PFSK-1 (cell line): ENCODE measurements at regions not wholly inside any gene's neighbourhood (a gene's known extent, or its start where the extent isn't known, plus 50 kb on each side); places are given as distances from the start of the nearest gene placed in this dataset.

Experiments used
- FOXP2 ChIP-seq: optimal IDR thresholded peaks from 2 replicates; pipeline ENCODE3; 2011; ENCODE audit warnings: borderline replicate concordance, control low read depth, inconsistent platforms; ENCODE audit not compliant: insufficient read depth; ENCODE audit errors: extremely low read length, extremely low read depth
- POLR2AphosphoS5 ChIP-seq: IDR thresholded peaks from 2 replicates; pipeline ENCODE4 v1.6.1; 2012; ENCODE audit warnings: low read depth, mild to moderate bottlenecking, control low read depth, low read length, moderate library complexity
- SIN3A ChIP-seq: IDR thresholded peaks from 2 replicates; pipeline ENCODE4 v1.6.1; 2012; ENCODE audit warnings: mild to moderate bottlenecking, low read length, moderate library complexity, borderline replicate concordance; ENCODE audit not compliant: insufficient read depth
- TAF1 ChIP-seq: IDR thresholded peaks from 2 replicates; pipeline ENCODE4 v1.6.1; 2012; ENCODE audit warnings: low read length, control low read depth, borderline replicate concordance; ENCODE audit not compliant: insufficient read depth
- TF ChIP-seq, protein P1 (sequence below), 2 experiments: IDR thresholded peaks; 2 replicates each; pipeline versions ENCODE4 v1.6.1 to v1.8.0; 2011 to 2012; ENCODE audit warnings: low read depth in 2 of 2, low read length in 2 of 2, control low read depth in 1 of 2, inconsistent platforms in 1 of 2, mild to moderate bottlenecking in 1 of 2, moderate library complexity in 1 of 2; ENCODE audit not compliant: insufficient read depth in 1 of 2

DNA sequence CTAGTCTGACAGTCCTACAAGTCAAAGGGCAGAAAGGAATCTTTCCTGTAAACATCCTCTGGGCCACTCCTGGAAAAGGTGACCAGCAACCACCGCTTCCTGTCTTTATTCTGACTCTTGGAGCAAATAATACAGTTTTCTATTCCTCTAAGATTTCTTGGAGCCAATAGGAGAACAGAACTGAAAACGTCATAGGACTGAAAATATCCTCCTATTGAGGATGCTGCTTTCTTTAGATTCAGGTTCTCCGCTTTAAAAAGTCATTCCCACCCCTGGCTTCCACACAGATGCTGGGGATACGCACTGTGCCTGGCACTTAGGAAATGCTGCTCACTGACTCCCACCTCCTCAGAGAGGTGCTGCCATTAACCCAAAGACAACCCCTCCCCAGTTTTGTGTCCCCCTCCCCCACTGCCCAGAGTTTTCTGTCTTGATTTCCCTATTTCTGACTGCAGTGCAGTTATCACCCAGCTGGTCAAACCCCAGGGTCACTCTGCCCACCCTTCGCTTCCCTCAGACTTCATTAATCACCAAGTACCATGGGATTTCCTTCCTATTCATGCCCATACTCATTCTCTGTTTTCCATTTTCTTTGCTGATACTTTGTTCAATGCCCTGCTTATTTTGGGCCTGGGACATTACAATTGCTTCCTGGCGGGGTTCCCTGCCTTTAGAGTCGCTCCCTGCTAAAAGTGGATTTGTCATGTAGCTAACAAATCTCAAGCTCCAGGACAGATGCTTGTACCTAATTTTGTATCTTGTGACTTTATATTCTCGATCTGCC lies 82.1 kb upstream of the ARHGAP29 start:
- TF ChIP-seq SIN3A (no peak), TAF1 (no peak), FOXP2 (no peak)
- TF ChIP-seq, protein P1, sequence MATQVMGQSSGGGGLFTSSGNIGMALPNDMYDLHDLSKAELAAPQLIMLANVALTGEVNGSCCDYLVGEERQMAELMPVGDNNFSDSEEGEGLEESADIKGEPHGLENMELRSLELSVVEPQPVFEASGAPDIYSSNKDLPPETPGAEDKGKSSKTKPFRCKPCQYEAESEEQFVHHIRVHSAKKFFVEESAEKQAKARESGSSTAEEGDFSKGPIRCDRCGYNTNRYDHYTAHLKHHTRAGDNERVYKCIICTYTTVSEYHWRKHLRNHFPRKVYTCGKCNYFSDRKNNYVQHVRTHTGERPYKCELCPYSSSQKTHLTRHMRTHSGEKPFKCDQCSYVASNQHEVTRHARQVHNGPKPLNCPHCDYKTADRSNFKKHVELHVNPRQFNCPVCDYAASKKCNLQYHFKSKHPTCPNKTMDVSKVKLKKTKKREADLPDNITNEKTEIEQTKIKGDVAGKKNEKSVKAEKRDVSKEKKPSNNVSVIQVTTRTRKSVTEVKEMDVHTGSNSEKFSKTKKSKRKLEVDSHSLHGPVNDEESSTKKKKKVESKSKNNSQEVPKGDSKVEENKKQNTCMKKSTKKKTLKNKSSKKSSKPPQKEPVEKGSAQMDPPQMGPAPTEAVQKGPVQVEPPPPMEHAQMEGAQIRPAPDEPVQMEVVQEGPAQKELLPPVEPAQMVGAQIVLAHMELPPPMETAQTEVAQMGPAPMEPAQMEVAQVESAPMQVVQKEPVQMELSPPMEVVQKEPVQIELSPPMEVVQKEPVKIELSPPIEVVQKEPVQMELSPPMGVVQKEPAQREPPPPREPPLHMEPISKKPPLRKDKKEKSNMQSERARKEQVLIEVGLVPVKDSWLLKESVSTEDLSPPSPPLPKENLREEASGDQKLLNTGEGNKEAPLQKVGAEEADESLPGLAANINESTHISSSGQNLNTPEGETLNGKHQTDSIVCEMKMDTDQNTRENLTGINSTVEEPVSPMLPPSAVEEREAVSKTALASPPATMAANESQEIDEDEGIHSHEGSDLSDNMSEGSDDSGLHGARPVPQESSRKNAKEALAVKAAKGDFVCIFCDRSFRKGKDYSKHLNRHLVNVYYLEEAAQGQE (IDR thresholded peaks at IDR 0.05; ENCODE audit: insufficient read depth in 1 of 2, low read depth in 2 of 2, low read length in 2 of 2) = no peak

DNA sequence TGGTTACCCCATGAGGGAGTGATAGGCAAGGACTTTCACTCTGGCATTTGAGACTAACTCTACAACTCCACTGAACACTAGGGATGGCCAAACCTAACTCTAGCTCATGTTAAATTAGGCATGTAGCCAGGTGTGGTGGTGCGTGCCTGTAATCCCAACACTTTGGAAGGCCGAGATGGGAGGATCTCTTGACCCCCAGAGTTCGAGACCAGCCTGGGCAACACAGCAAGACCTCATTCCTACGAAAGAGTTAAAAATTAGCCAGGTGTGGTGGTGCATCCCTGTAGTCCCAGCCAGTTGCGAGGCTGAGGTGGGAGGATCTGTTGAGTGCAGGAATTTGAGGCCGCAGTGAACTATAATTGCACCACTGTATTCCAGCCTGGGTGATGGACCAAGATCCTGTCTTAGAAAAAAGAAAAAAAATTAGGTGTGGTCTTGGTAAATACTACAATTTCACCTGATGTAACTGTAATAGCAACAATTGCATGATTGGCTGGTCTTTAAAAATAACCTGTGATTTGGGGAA lies 81.2 kb upstream of the ARHGAP29 start:
- TF ChIP-seq POLR2AphosphoS5 (no peak), SIN3A (no peak), FOXP2 (no peak), TAF1 (no peak)
- TF ChIP-seq, protein P1 (IDR thresholded peaks at IDR 0.05; ENCODE audit: insufficient read depth in 1 of 2, low read depth in 2 of 2, low read length in 2 of 2) = no peak

- TF ChIP-seq TAF1 (no peak), POLR2AphosphoS5 (no peak), FOXP2 (no peak), SIN3A (no peak)
- TF ChIP-seq, protein P1 (IDR thresholded peaks at IDR 0.05; ENCODE audit: insufficient read depth in 1 of 2, low read depth in 2 of 2, low read length in 2 of 2) = no peak
These were observed 80.4 kb upstream of the ARHGAP29 start for GRCh38 chr1:94317790-94318188.

DNA sequence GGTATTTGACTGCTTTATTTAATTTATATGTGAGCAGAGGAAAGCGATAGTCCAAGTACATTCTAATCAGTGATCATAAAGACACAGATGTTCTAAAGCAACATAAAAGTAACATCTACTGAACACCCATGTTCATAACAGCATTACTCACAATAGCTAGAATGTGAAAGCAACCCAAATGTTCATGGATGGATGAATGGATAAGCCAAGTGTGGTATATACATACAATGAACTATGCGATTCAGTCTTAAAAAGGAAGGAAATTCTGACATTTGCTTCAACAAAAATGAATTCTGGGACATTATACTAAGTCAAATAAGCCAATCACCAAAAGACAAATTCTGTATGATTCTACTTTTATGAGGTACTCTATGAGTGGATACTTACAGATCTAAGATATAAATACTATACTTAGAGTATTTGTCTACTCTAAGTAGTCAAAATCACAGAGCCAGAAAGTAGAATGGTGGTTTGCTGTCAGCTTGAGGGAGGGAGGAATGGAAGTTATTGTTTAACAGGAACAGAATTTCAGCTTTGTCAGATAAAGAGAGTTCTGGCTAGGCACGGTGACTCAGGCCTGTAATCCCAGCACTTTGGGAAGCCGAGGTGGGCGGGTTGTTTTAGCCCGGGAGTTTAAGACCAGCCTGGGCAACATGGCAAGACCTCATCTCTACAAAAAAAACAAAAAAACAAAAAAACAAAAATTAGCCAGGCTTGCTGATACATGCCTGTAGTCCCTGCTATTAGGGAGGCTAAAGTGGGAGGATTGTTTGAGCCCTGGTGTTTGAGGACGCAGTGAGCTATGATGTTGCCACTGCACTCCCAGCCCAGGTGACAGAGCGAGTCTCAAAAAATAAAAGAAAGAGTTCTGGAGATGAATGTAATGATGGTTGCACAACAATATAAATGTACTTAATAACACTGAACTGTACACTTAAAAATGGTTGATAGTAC lies 79.7 kb upstream of the ARHGAP29 start:
- no peak for TF ChIP-seq TAF1
- no peak for TF ChIP-seq POLR2AphosphoS5
- TF ChIP-seq, protein P1 (IDR thresholded peaks at IDR 0.05; ENCODE audit: insufficient read depth in 1 of 2, low read depth in 2 of 2, low read length in 2 of 2) = no peak
- TF ChIP-seq SIN3A = no peak
